ENCODE measurements at regions not wholly inside any gene's neighbourhood (a gene's known extent, or its start where the extent isn't known, plus 50 kb on each side); places are given as distances from the start of the nearest gene placed in this dataset.

- no peak for TF ChIP-seq CTCF (IDR thresholded peaks at IDR 0.05)
- no peak for TF ChIP-seq POLR2AphosphoS5 (IDR thresholded peaks at IDR 0.05)
Observed at GRCh38 chr6:133772567-133772966, 116.3 kb upstream of the TCF21 start.
